ENCODE measurements at regions not wholly inside any gene's neighbourhood (a gene's known extent, or its start where the extent isn't known, plus 50 kb on each side); places are given as distances from the start of the nearest gene placed in this dataset.

DNA sequence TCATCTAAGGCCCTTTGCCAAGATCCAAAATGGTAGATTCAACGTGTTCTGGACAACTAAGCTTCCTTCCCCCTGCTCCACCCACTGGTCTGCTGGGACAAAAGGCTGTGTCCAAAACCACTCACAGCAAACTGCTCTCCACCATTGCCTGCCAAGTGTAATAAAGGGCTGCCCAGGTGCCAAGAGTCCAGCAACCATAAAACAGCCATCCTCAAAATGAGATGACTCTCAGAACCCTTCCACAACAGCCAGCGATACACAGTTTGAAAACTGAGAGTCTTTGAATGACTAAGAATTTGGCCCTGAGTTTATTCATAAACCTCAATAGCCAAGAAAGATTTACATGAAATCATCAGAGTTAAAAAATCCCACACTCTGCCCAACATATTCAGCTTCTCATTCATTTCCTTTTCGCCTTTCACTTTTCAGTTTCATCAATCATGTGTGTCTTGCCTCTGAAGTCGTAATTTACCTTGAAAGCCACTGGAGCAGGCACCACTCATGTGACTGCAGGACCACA is 658.1 kb upstream of the MGMT start:
- DNase-seq (ENCODE audit: low spot score): no peak

DNA sequence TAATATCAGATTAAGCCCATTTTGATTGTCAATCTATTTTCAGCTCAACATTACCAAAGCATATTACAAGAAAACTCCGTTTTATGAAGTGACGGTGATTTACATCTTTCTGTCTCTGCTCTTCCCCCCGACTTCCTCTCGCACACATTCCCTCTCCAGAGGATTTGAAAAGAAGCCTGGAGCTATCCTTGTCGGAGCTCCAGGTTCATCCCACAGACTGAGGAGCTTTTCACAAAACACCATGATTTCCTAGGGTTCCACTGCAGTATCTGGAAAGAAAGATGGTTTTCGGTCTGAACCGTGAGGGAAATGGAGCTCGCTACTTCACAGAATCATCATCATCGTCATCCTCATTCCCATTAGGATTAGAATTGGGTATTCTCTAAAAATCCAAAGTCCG is 655.5 kb upstream of the MGMT start:
- no peak for DNase-seq (ENCODE audit: low spot score)

DNA sequence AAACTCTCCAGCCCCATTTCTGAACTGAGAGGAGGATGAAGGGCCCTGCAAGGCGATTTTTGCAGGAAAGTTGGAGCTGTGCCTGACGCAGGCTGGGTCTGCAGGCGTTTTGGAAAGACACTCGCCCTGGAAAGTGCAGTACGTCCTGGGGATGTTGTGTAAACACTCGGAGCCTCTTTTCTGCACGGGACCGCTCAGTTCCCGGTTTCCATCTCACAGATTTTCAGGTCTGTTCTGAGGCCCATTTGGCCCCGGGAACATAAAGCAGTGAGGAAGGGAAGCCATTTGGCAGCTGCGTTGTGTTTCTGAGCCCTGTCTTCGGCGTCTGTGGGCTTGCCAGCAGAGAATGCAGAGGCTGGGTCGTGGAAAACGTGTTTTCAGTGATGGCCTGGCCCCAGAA is 655.0 kb upstream of the MGMT start:
- DNase-seq (ENCODE audit: low spot score): no peak

- DNase-seq (ENCODE audit: low spot score): no peak
Observed at GRCh38 chr10:128813574-128813973, 653.5 kb upstream of the MGMT start.

GRCh38 chr10:128814024-128814423 is 653.0 kb upstream of the MGMT start:
- DNase-seq (ENCODE audit: low spot score): no peak

GRCh38 chr10:128814782-128815181 is 652.3 kb upstream of the MGMT start:
- DNase-seq (ENCODE audit: low spot score): no peak

GRCh38 chr10:128816726-128817125 is 650.3 kb upstream of the MGMT start:
- no peak for DNase-seq (ENCODE audit: low spot score)

GRCh38 chr10:128817636-128818035 is 649.4 kb upstream of the MGMT start:
- DNase-seq (ENCODE audit: low spot score): no peak

DNA sequence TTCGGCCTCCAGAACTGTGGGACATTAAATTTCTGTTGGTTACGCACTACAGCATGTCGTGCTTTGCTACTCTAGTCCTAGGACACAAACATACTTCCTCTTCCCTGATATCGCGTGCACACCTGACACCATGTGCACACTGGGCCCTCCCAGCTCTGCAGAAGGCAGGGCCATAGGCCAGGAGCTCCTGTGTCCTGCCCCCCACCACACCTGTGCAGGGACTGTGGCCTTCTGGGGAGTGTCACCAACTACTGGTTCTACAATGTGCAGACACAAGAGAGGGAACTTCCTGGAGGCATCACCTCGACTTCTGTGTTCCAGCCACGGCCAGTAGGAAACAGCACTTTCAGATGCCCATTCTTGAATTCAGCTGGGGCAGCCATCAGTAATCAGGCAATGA is 646.4 kb upstream of the MGMT start:
- no peak for DNase-seq (ENCODE audit: low spot score)

- DNase-seq (ENCODE audit: low spot score): no peak
Observed at GRCh38 chr10:128823201-128823600, 643.8 kb upstream of the MGMT start.

GRCh38 chr10:128825626-128826025 is 641.4 kb upstream of the MGMT start:
- no peak for DNase-seq (ENCODE audit: low spot score)

DNA sequence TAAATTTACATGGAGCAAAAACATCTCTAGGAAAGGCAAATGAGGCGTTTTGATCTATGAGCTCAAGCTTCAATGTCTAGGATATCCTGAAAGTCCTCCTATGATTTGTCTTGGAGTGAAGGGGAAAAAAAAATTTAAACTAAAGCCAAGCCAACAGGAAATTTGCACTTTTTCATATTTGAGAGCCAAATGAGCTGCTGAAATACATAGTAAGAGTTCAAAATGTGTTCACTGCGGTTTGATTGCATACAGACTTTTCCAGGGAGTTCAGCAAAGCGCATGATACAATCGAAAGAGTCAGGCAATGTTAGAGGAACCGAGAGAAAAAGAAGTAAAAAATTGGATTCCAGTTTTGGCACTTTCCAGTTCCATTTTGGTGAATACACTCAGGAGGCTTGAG is 633.4 kb upstream of the MGMT start:
- no peak for DNase-seq (ENCODE audit: low spot score)

GRCh38 chr10:128835361-128835760 is 631.7 kb upstream of the MGMT start:
- DNase-seq (ENCODE audit: low spot score): no peak

- DNase-seq (ENCODE audit: low spot score): no peak
Observed at GRCh38 chr10:128837478-128837877, 629.6 kb upstream of the MGMT start.

- DNase-seq (ENCODE audit: low spot score): no peak
Observed at GRCh38 chr10:128839134-128839533, 627.9 kb upstream of the MGMT start.

DNA sequence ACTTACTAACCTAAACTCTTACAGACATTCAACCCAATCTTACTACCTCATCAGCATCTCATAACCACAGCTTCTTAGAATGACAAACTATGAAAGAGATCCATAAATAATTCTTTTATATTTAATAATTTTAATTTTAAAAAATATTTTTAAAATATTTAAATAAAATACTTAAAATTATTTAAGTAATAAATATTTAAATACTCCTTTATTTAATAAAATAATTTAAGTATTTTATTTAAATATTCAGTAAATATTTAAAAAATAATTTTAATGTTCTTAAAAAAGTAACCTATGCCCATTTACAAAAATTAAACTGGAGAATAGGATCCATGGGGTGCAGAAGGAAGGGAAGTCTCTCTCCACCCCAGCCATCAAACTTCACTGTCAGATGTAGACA is 627.3 kb upstream of the MGMT start:
- DNase-seq (ENCODE audit: low spot score): no peak

- DNase-seq (ENCODE audit: low spot score): no peak
Observed at GRCh38 chr10:128843972-128844371, 623.1 kb upstream of the MGMT start.

GRCh38 chr10:128846927-128847326 is 620.1 kb upstream of the MGMT start:
- DNase-seq (ENCODE audit: low spot score): no peak

- DNase-seq (ENCODE audit: low spot score): no peak
Observed at GRCh38 chr10:128848810-128849209, 618.2 kb upstream of the MGMT start.

GRCh38 chr10:128850647-128851046 is 616.4 kb upstream of the MGMT start:
- no peak for DNase-seq (ENCODE audit: low spot score)

GRCh38 chr10:128851281-128851680 is 615.8 kb upstream of the MGMT start:
- no peak for DNase-seq (ENCODE audit: low spot score)

GRCh38 chr10:128851726-128852125 is 615.3 kb upstream of the MGMT start:
- DNase-seq (ENCODE audit: low spot score): no peak

- no peak for DNase-seq (ENCODE audit: low spot score)
Observed at GRCh38 chr10:128852449-128852848, 614.6 kb upstream of the MGMT start.

DNA sequence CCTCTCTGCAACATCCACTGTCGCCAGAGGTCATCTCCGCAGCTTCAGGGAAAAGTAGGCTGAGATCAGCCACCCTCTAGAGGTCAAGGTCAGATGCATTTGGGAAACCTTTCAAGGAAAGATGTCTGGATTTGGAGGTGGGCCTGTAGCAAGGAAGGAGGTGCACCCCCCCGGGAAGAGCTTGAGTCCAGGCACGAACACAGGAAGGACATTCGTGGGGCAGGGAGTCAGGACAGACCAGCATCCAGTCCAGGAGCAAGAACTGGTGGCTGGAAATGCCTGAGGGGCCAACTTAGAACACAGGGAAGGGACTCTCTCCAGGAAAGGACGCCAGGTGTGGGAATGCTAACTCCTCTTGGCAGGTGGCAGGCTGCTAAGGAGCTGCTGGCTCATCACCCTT is 614.1 kb upstream of the MGMT start:
- DNase-seq (ENCODE audit: low spot score): no peak

GRCh38 chr10:128853537-128853936 is 613.5 kb upstream of the MGMT start:
- DNase-seq (ENCODE audit: low spot score): no peak

All from putamen (tissue), 1 donor.